ENCODE measurements at regions not wholly inside any gene's neighbourhood (a gene's known extent, or its start where the extent isn't known, plus 50 kb on each side); places are given as distances from the start of the nearest gene placed in this dataset.

DNA sequence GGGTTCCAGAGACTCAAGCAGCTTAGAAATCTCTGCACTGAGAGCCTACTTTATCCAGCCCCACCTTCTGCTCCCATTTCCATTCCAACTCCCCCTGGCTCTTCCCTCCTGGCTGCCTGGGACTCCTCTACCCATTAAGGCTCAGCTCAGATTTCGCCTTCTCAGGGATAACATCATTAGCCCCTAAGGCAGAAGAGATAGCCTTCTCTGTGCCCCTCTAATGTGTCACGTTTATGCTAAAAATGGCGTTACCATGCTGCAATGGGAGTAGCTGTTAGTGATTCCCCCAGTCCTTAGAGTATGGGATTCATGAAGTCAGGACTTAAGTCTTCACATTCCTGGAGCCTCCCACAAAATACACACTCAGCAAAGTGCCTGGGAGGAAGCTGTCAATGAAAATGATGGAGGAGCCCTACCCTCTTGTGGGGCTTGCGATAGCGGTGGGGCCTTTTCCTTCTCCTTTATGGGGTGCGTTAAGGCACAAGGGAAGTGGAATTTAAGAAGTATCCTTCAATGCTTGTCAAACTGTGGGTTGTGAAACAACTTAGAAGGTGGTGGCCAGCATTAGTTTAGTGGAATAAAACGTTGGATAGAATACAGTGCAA lies 144.7 kb upstream of the COPS8 start:
- TF ChIP-seq, protein P1, sequence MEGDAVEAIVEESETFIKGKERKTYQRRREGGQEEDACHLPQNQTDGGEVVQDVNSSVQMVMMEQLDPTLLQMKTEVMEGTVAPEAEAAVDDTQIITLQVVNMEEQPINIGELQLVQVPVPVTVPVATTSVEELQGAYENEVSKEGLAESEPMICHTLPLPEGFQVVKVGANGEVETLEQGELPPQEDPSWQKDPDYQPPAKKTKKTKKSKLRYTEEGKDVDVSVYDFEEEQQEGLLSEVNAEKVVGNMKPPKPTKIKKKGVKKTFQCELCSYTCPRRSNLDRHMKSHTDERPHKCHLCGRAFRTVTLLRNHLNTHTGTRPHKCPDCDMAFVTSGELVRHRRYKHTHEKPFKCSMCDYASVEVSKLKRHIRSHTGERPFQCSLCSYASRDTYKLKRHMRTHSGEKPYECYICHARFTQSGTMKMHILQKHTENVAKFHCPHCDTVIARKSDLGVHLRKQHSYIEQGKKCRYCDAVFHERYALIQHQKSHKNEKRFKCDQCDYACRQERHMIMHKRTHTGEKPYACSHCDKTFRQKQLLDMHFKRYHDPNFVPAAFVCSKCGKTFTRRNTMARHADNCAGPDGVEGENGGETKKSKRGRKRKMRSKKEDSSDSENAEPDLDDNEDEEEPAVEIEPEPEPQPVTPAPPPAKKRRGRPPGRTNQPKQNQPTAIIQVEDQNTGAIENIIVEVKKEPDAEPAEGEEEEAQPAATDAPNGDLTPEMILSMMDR (conservative IDR thresholded peaks at IDR 0.05 in 1 of 2, IDR thresholded peaks at IDR 0.05 in 1 of 2; ENCODE audit: low read depth in 1 of 2, low read length in 2 of 2): no peak
- TF ChIP-seq EZH2 (IDR thresholded peaks at IDR 0.05; ENCODE audit: low read length, missing control alignments): no peak

Measured in fibroblast of lung (primary cell).